Skeletal muscle tissue (tissue), 3 donors: ENCODE measurements at regions not wholly inside any gene's neighbourhood (a gene's known extent, or its start where the extent isn't known, plus 50 kb on each side); places are given as distances from the start of the nearest gene placed in this dataset.

ENCODE experiments used
- H3K27ac ChIP-seq: one replicate; pipeline ENCODE4 v1.7.0; 2013; ENCODE audit warnings: mild to moderate bottlenecking, low read depth, low read length, inconsistent platforms
- H3K27me3 ChIP-seq, 3 donors: one replicate each; pipeline ENCODE4 v1.7.0; 2013; ENCODE audit warnings: low read length in 3 of 3; ENCODE audit not compliant: control insufficient read depth in 3 of 3, insufficient read depth in 3 of 3
- H3K36me3 ChIP-seq, 3 donors: one replicate each; pipeline ENCODE4 v1.7.0; 2013; ENCODE audit warnings: low read length in 3 of 3; ENCODE audit not compliant: control insufficient read depth in 3 of 3, insufficient read depth in 3 of 3
- H3K4me1 ChIP-seq, 3 donors: one replicate each; pipeline ENCODE4 v1.7.0; 2013; ENCODE audit warnings: low read length in 3 of 3, mild to moderate bottlenecking in 3 of 3; ENCODE audit not compliant: control insufficient read depth in 3 of 3, insufficient read depth in 3 of 3
- H3K4me3 ChIP-seq, 3 donors: one replicate each; pipeline ENCODE4 v1.7.0; 2013; ENCODE audit warnings: low read length in 3 of 3
- H3K9ac ChIP-seq, 3 donors: one replicate each; pipeline ENCODE4 v1.7.0; 2013; ENCODE audit warnings: low read length in 3 of 3, mild to moderate bottlenecking in 3 of 3, moderate library complexity in 2 of 3, low read depth in 1 of 3
- H3K9me3 ChIP-seq, 3 donors: one replicate each; pipeline ENCODE4 v1.7.0; 2013; ENCODE audit warnings: low read length in 3 of 3; ENCODE audit not compliant: control insufficient read depth in 3 of 3
- donor health status: Osteomylitis.

DNA sequence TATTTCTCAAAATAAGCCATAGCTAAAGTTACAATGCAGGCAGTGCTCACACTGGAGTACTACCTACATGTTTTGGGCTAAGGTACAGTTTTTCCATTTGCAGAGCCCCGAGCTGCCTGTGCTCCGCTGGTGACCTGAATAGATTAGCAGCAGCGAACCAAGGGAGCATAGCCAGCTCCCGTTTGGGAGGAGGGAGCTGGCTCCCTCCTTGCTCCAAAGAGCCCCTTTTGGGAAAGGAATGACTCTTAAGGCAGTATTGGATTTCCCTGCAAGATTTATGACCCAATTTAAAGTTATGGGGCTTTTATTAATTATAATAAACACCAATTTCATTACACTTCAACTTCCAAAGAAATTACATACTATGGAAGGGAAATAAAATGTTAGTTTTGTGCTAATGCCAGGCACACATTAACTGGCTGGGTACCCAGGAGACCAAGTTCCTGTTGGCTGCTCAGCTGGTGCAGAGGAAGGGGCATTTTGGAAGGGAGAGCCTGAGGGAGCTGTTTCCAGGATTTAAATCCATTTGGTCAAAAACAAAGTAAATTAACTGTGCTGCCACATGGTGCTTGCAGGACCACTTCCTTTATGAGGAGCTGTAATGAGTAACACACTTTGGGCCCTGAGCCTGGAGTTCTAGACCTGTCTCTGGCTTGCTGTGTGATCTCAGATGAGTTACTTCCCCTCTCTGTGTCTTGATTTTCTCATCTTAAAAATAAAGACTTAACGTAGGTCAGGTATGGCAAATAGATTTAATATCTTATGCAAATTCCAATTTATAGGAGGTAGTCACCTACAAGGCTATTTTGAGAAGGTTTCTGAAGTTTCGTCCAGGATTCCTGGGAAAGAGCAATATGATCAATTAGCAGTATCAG is 362.1 kb upstream of the CCL2 start:
- no peaks in the 10 kb centered on the region for H3K9me3 ChIP-seq
- peaks cover 0 to 2% (median 0%) of the 10 kb centered on the region in 3 donors for H3K27me3 ChIP-seq
- no peak overlapping the region for H3K9ac ChIP-seq
- no peaks in the 10 kb centered on the region for H3K36me3 ChIP-seq
- H3K4me3 ChIP-seq, result no peak overlapping the region
- no peaks in the 10 kb centered on the region for H3K4me1 ChIP-seq
- no peak overlapping the region for H3K27ac ChIP-seq

DNA sequence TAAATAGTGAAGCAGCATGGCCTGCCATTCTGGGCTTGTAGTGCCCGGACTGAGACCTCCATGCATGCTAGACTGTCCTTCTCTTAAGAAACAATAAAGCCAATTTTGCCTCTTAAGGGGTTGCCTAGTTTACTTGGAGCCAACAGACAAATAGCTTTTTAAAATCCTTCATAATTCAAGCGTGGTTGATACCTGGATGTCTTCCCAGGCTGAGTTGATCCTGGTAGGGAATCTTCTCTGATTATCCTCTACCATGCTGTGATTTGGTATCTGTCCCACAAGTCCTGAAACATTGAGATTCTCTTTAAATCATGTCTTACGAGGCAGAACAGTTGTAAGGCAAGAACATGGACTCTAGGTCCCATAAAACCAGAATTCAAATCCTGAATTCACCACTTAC is 359.6 kb upstream of the CCL2 start:
- Histone ChIP-seq H3K9me3 (no peaks in the 10 kb centered on the region), H3K4me3 (no peak overlapping the region), H3K9ac (no peak overlapping the region), H3K27ac (no peak overlapping the region), H3K27me3 (peaks cover 0 to 6% (median 0%) of the 10 kb centered on the region in 3 donors), H3K36me3 (no peaks in the 10 kb centered on the region), H3K4me1 (no peaks in the 10 kb centered on the region)

GRCh38 chr17:33896263-33896662 is 358.8 kb upstream of the CCL2 start:
- Histone ChIP-seq H3K36me3 (no peaks in the 10 kb centered on the region), H3K4me3 (no peak overlapping the region), H3K4me1 (no peaks in the 10 kb centered on the region), H3K27ac (no peak overlapping the region), H3K9me3 (no peaks in the 10 kb centered on the region), H3K9ac (no peak overlapping the region), H3K27me3 (peaks cover 0 to 4% (median 0%) of the 10 kb centered on the region in 3 donors)

GRCh38 chr17:33901085-33901484 is 354.0 kb upstream of the CCL2 start:
- peaks cover 0 to 4% (median 2%) of the 10 kb centered on the region in 3 donors for H3K27me3 ChIP-seq
- H3K36me3 ChIP-seq, result no peaks in the 10 kb centered on the region
- H3K9me3 ChIP-seq, result no peaks in the 10 kb centered on the region
- no peak overlapping the region for H3K4me3 ChIP-seq
- H3K27ac ChIP-seq, result no peak overlapping the region
- H3K9ac ChIP-seq, result no peak overlapping the region
- no peaks in the 10 kb centered on the region for H3K4me1 ChIP-seq

DNA sequence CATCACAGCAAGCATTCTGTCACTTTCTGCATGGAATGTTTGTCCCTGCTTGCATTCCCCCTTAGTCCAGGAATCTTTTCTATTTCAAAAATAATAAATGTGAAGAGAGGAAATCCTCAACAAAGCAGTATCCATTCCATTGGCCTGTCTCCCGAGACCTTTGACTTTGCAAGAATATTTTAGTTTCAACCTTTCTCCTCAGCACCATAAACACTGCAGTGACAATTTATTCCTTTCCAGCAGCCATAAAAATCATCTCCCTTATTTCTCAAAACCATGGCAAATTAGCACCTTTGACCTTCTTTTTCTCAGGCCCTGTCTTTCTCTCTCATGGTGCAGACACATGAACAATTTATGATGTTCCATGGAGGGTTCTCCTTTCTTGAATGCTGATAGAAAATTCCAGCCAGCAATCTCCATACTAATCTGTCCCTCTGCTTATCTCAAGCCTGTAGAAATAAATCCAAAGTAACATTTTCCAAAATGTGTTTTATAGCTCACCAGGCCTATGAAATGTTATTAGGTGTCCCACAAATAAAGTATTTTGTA is 352.1 kb upstream of the CCL2 start:
- Histone ChIP-seq H3K36me3 (no peaks in the 10 kb centered on the region), H3K27ac (no peak overlapping the region), H3K27me3 (peaks cover 0 to 4% (median 2%) of the 10 kb centered on the region in 3 donors)

GRCh38 chr17:33904476-33904875 is 350.6 kb upstream of the CCL2 start:
- H3K4me1 ChIP-seq, result no peaks in the 10 kb centered on the region
- H3K9ac ChIP-seq, result no peak overlapping the region
- no peak overlapping the region for H3K27ac ChIP-seq
- H3K36me3 ChIP-seq, result no peaks in the 10 kb centered on the region
- H3K9me3 ChIP-seq, result no peaks in the 10 kb centered on the region
- H3K4me3 ChIP-seq, result no peak overlapping the region
- H3K27me3 ChIP-seq, result peaks cover 0 to 2% (median 2%) of the 10 kb centered on the region in 3 donors

More for the DNA sequence above, 352.1 kb upstream of the CCL2 start:
- H3K9me3 ChIP-seq, result no peaks in the 10 kb centered on the region
- no peak overlapping the region for H3K4me3 ChIP-seq
- H3K9ac ChIP-seq, result no peak overlapping the region
- H3K4me1 ChIP-seq, result no peaks in the 10 kb centered on the region

DNA sequence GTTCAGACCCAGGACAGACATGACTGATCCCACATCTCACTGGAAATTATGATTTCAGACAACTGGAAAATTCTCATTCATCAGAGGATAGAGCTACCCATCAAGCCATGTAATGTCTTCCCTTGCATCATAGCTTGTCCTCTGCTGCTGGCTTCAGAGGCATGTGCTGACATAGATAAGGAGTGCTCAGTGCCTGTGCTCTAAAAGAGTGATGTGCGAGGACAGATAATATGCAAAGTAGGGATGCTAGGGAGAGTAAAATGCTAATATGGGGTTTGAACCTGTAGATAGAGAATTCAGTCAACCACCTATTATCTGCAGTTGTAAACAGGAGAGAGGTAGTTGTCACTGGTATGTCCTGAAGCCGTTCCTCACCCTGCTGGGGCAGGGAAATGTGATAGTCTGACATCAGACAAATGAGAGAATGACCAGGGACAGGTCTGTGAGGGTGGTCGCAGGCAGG is 349.7 kb upstream of the CCL2 start:
- Histone ChIP-seq H3K27ac (no peak overlapping the region), H3K36me3 (no peaks in the 10 kb centered on the region), H3K4me1 (no peaks in the 10 kb centered on the region), H3K4me3 (no peak overlapping the region), H3K9ac (no peak overlapping the region), H3K27me3 (peaks cover 0 to 2% (median 2%) of the 10 kb centered on the region in 3 donors), H3K9me3 (no peaks in the 10 kb centered on the region)

DNA sequence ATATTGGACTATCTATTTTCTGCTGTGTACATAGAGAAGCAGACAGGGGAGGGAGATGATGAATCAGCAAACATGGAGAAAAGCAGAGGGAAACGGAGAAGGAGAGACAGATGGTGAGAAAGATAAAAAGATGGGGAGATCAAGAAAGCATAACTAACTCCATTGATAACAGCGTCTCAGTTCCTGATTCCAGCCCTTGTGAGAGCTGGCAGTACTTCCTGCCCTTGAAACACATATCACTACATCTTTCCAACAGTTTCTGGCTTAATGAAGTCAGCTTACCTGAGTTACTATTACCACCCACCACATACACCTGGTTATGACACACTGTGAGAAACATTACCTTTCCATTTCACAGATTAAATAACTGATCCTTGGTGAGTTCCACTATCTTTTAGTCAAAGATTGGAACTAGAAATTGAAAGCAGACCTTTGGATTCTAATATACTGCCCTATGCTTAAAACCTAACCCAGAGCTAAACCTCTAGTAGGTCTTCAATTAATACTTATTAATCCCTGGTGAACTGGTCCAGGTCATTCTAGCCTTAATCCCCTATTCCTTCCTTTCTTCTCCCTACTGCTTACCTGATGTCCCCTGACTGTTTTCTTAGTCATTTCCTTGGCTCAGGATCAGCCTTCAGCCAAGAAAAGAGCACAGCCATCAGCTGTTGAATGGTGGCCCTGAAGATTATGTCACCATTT is 346.6 kb upstream of the CCL2 start:
- no peak overlapping the region for H3K9ac ChIP-seq
- peaks cover 0 to 2% (median 2%) of the 10 kb centered on the region in 3 donors for H3K27me3 ChIP-seq
- H3K4me3 ChIP-seq, result no peak overlapping the region
- no peaks in the 10 kb centered on the region for H3K4me1 ChIP-seq
- H3K36me3 ChIP-seq, result no peaks in the 10 kb centered on the region
- no peaks in the 10 kb centered on the region for H3K9me3 ChIP-seq
- no peak overlapping the region for H3K27ac ChIP-seq

DNA sequence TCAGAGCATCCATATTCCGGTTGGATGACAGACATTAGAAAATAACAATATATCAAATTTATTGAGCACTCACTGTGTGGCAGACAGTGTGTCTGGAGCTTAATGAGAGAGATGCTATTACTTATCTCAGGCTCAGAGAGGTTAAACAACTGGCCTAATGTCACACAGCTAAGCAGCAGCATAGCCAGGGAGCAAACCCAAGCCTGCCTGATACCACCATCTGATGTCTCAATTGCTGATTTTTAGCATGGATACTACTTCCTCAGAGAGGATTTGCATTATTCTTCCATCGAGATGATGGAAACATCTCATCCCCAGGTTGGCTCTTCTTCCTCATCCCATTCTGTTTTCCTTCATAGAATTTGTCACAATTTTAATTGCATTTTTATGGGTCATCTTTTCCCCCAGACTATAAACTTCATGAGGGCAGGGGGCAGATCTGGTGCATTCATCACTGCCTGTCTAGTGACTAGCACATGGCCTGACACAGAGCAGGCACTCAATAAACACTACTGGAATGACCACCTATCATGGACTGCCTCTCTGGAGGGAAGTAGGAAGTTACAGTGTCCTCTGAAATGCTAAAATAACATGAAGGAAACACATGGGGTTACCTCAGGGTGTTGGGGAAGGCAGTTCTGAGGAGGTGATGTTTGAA is 344.8 kb upstream of the CCL2 start:
- Histone ChIP-seq H3K27ac (no peak overlapping the region), H3K9ac (no peak overlapping the region), H3K4me3 (no peak overlapping the region), H3K36me3 (no peaks in the 10 kb centered on the region), H3K9me3 (no peaks in the 10 kb centered on the region), H3K4me1 (no peaks in the 10 kb centered on the region), H3K27me3 (peaks cover 0 to 2% (median 1%) of the 10 kb centered on the region in 3 donors)
